ENCODE measurements at regions not wholly inside any gene's neighbourhood (a gene's known extent, or its start where the extent isn't known, plus 50 kb on each side); places are given as distances from the start of the nearest gene placed in this dataset.
"Not testable (repeated sequence)": the region's sequence is repeated elsewhere in the genome, so short reads cannot be mapped to it uniquely, and the experiment has no call there.

DNA sequence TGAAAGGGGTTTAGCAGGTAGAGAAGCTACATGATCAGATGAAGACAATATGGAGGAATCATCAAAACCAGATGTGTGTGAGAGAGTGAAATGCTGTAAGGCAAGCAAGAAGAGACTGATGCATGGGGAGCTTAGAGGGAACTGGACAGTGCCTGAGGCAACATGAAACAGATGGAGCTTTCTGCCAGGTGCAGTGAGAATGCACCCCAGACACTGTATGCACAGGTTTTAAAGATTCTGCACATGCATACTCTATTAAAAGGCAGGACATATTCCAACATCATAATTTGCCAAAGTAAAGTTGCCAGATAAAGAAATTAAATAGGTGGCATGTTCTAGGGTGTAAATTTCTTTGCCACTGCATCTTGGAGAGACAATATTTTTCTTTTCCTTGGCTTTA, 200.1 kb downstream of the AMY1C start:
- no peaks in the 10 kb centered on the region for H3K36me3 ChIP-seq (replicated peaks)
- no peaks in the 10 kb centered on the region for H3K27me3 ChIP-seq (ENCODE audit: low read depth)
- no peaks in the 10 kb centered on the region for H3K9me3 ChIP-seq
- in situ Hi-C loops (cut with MboI; ENCODE audit: low sequenced_read_pairs) = no loop called here
- no peak overlapping the region for H3K4me3 ChIP-seq
- H3K4me1 ChIP-seq = no peaks in the 10 kb centered on the region
- DNase-seq (ENCODE audit: low spot score in 2 of 2) = no peak

DNA sequence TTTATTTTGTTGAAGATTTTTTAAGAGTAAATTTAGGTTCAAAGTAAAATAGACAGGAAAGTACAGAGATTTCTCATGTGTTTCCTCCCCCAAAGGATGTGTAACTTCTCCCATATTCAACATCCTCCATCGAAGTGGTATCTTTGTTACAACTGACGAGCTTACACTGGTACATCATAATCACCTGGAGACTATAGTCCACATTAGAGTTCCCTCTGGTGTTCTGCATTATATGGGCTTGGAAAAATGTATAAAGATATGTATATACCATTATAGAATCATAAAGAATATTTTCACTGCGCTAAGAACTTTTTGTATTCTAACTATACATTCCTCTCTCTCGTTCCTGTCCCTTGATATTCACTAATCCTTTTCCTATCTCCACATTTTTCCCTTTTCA, 203.7 kb downstream of the AMY1C start:
- H3K36me3 ChIP-seq (replicated peaks) = no peaks in the 10 kb centered on the region
- H3K4me1 ChIP-seq = no peaks in the 10 kb centered on the region
- in situ Hi-C loops (cut with MboI; ENCODE audit: low sequenced_read_pairs) = no loop called here
- H3K27me3 ChIP-seq (ENCODE audit: low read depth) = no peaks in the 10 kb centered on the region
- DNase-seq (ENCODE audit: low spot score in 2 of 2) = no peak
- no peak overlapping the region for H3K4me3 ChIP-seq
- H3K9me3 ChIP-seq = no peaks in the 10 kb centered on the region

DNA sequence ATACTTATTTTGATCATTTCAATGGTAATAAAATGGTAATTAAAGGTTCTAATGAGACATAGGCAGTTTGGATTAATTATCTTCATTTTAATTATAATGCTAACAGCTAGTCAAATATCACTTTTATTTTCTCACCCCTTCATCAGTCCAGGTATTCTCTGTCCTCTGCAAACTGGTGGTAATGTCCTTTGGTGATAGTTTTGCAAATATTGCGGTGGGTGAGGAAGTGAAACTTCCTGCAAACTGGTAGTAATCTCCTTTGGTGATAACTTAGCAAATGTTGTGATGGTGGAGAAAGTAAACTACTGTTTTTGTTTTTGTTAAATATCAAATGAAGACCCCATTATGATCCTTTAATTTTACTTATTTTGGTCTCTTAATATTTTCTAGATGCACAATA, 209.0 kb downstream of the AMY1C start:
- Histone ChIP-seq H3K9me3 (no peaks in the 10 kb centered on the region), H3K27me3 (ENCODE audit: low read depth) (no peaks in the 10 kb centered on the region), H3K36me3 (replicated peaks) (no peaks in the 10 kb centered on the region), H3K4me1 (no peaks in the 10 kb centered on the region), H3K4me3 (no peak overlapping the region)
- DNase-seq (ENCODE audit: low spot score in 2 of 2) = no peak
- in situ Hi-C loops (cut with MboI; ENCODE audit: low sequenced_read_pairs) = no loop called here

DNA sequence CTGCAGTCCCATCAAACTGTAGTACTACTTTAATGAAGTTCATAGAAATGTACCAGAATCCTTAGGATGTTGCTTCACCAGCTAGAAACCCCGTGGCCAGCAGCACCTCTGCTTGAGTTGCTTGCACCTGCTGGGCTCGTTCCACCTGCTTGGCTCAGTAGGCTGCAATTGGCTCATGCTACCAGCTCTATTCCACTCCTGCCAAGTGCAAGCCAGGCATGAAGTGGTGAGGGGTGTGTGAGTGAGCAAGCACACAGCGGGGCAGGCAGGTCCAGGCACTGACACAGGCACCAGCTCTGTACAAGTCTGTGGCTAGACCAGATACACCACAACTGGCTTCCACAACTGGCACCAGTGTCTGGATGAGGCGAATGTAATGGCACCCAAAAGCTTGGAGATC, 209.9 kb downstream of the AMY1C start:
- DNase-seq (ENCODE audit: low spot score in 2 of 2) = no peak
- in situ Hi-C loops (cut with MboI; ENCODE audit: low sequenced_read_pairs) = no loop called here
- Histone ChIP-seq H3K27me3 (ENCODE audit: low read depth) (no peaks in the 10 kb centered on the region), H3K36me3 (replicated peaks) (no peaks in the 10 kb centered on the region), H3K9me3 (no peaks in the 10 kb centered on the region), H3K4me3 (no peak overlapping the region), H3K4me1 (no peaks in the 10 kb centered on the region)

DNA sequence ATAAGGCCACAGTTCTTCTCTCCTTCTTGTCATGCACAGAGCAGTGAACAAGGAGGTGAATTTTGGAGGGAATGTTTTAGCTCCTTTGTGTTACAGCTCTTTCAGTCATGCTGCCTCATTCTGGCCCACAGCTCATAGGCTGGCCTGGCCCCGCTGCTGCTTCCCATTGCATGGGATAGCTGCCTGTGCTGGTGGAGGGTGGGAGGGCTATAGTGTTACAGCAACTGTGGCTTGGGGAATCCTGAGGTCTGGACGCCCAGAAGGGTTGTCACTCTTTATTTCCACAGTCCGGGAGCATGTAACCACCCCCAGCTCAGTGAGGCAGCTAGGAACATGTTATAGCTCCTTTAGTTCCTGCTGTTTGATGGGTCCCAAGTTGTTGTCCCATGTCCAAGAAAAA, 210.3 kb downstream of the AMY1C start:
- in situ Hi-C loops (cut with MboI; ENCODE audit: low sequenced_read_pairs) = no loop called here
- DNase-seq (ENCODE audit: low spot score in 2 of 2) = no peak
- Histone ChIP-seq H3K4me1 (no peaks in the 10 kb centered on the region), H3K9me3 (no peaks in the 10 kb centered on the region), H3K36me3 (replicated peaks) (no peaks in the 10 kb centered on the region), H3K4me3 (no peak overlapping the region), H3K27me3 (ENCODE audit: low read depth) (no peaks in the 10 kb centered on the region)

DNA sequence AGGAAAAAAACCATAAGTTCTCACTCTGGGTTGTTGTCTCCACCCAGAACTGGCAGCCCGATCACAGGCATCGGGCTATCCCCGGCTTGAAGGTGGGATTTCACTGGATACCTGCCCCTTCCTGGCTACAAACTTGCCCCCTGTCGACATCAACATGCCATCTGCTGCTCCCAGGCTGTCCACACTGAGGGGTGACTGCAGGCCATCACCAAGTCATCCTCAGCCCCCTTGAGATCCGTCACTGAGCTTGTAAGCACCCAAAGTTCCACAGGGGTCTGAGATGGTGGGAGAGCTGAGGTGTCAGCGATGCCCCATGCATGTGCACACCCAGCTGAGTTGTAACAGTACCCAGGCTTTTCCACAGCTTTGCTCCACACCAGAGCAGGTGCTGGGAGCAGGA, 211.0 kb downstream of the AMY1C start:
- in situ Hi-C loops (cut with MboI; ENCODE audit: low sequenced_read_pairs) = no loop called here
- no peak for DNase-seq (ENCODE audit: low spot score in 2 of 2)
- H3K4me3 ChIP-seq = no peak overlapping the region
- H3K36me3 ChIP-seq (replicated peaks) = no peaks in the 10 kb centered on the region
- no peaks in the 10 kb centered on the region for H3K9me3 ChIP-seq
- no peaks in the 10 kb centered on the region for H3K27me3 ChIP-seq (ENCODE audit: low read depth)
- no peaks in the 10 kb centered on the region for H3K4me1 ChIP-seq

DNA sequence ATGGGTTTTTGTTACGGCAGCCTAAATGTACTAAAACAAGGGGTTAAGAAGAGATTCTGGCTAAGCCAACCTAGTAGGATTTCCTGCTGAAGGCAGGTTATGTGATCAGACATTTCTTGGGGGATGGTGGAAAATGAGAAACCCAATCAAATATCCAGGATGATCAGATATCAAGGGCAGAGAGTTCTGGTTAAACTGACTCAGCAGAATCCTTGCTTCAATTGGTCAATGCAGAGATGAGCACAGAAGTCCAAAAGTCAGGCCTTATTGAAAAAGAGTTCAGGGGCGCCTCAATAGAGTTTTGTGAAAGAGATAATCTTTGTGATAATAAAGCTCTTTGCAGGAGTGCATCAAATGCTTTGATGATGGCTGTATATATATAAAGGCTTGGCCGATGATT, 237.1 kb downstream of the AMY1C start:
- no peaks in the 10 kb centered on the region for H3K4me1 ChIP-seq
- DNase-seq (ENCODE audit: low spot score in 2 of 2) = no peak
- no peaks in the 10 kb centered on the region for H3K27me3 ChIP-seq (ENCODE audit: low read depth)
- H3K4me3 ChIP-seq = no peak overlapping the region
- no peaks in the 10 kb centered on the region for H3K9me3 ChIP-seq
- in situ Hi-C loops (cut with MboI; ENCODE audit: low sequenced_read_pairs) = no loop called here
- H3K36me3 ChIP-seq (replicated peaks) = no peaks in the 10 kb centered on the region

DNA sequence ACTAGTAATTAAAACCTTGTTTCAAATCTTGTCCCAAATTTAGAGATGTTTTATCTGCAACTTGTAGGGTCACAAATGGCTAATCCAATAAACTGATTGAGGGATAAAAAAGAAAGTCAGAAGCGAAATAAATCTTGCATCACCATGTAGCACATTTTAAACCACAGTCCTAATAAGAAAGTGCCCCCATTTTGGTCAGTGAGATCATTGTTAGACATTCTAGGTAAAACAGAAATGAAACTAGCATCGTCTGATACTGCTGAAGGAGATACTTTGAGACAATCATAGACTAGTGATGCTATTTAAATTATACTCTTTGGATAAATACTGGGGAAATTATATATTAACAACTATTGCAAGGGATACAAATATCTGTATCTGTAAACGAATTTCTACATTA, 247.9 kb downstream of the AMY1C start:
- Histone ChIP-seq H3K27me3 (ENCODE audit: low read depth) (no peaks in the 10 kb centered on the region), H3K36me3 (replicated peaks) (no peaks in the 10 kb centered on the region), H3K4me3 (no peak overlapping the region), H3K4me1 (no peaks in the 10 kb centered on the region), H3K9me3 (no peaks in the 10 kb centered on the region)
- no peak for DNase-seq (ENCODE audit: low spot score in 2 of 2)
- in situ Hi-C loops (cut with MboI; ENCODE audit: low sequenced_read_pairs) = no loop called here

DNA sequence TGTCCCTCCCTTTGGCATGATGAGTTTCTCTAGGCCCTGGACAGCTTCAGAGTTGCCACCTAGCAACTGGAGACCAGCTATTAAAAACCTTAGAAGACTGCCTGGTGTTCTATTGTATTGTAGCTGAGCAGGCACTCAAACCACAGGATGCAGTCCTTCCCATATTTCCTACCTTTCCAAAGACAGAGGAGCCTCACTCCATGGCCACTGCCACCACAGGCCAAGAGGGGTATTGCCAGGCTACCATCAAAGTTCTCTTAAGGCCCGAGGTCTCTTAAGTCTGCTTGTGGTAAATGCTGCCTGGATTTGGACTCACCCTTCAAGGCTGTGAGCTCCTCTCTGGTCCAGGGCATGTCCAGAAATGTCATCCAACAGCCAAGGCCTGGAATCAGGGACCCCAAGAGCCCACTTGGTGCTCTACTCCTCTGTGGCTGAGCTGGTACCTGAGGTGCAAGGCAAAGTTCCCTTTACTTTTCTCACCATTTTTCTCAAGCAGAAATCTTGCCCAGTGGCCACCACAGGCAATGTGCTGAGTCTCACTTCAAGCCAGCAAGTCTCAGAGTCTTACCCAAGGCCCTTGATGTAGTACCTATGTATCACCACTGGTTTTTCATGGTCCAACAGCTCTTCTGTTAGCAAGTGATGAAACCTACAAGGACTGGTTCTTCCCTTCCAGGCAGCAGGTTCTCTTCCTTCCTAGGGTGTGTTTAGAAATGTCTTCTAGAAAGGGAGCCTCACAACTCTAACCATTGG, 269.4 kb downstream of the AMY1C start:
- H3K27me3 ChIP-seq (ENCODE audit: low read depth) = no peaks in the 10 kb centered on the region
- in situ Hi-C loops (cut with MboI; ENCODE audit: low sequenced_read_pairs) = no loop called here
- H3K4me1 ChIP-seq = no peaks in the 10 kb centered on the region
- H3K36me3 ChIP-seq (replicated peaks) = no peaks in the 10 kb centered on the region
- DNase-seq (ENCODE audit: low spot score in 2 of 2) = no peak
- H3K4me3 ChIP-seq = no peak overlapping the region
- H3K9me3 ChIP-seq = no peaks in the 10 kb centered on the region

DNA sequence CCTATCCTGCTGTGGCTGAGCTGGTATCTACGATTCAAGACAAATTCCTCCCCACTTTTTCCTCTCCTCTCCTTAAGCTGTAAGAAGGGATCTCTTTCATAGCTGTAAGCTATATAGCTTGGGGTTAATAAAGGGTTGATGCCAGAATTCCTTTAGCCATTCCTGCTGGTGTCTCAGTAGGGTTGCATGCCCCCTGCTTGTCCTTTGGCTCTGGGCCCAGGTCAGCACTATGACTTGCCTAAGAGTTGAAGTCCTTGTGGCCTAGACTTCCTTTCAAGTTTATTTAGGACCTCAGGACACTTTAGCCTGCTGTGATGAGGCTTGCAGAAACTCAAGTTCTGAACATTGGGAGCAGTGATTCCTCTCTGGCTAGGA, 270.0 kb downstream of the AMY1C start:
- no peaks in the 10 kb centered on the region for H3K36me3 ChIP-seq (replicated peaks)
- no peaks in the 10 kb centered on the region for H3K9me3 ChIP-seq
- no peaks in the 10 kb centered on the region for H3K4me1 ChIP-seq
- no peak for DNase-seq (ENCODE audit: low spot score in 2 of 2)
- H3K4me3 ChIP-seq = no peak overlapping the region
- no peaks in the 10 kb centered on the region for H3K27me3 ChIP-seq (ENCODE audit: low read depth)
- in situ Hi-C loops (cut with MboI; ENCODE audit: low sequenced_read_pairs) = no loop called here

DNA sequence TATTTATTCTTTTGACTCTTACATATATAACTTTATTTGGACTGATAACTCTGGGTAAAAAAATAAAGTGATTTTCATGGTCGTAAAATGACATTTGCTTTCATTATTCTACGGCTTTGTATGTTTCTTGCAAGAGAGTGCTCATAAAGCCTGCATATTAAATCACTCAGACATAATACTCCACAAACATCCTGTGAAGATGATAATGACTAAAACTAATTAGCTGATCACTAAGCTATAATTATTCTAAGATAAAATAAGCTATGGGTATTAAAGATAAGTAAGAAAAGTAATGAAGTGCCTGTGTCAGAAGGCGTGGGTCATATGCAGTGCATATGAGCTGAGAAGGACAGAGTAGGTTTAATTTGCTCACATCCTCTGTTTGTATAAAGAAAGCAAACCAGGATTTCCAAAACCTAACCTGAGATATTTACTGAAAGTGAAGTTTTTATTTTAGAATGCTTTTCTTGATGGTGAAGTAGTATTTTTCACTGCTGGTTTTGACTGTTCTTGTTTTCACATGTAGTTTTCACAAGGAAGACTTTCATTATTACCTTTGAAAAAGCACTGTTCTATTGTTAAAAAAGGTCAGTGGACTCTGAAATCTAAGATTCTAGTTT, 278.8 kb downstream of the AMY1C start:
- Histone ChIP-seq H3K36me3 (replicated peaks) (no peaks in the 10 kb centered on the region), H3K4me3 (no peak overlapping the region), H3K4me1 (no peaks in the 10 kb centered on the region), H3K9me3 (no peaks in the 10 kb centered on the region), H3K27me3 (ENCODE audit: low read depth) (no peaks in the 10 kb centered on the region)
- no peak for DNase-seq (ENCODE audit: low spot score in 2 of 2)
- in situ Hi-C loops (cut with MboI; ENCODE audit: low sequenced_read_pairs) = no loop called here

DNA sequence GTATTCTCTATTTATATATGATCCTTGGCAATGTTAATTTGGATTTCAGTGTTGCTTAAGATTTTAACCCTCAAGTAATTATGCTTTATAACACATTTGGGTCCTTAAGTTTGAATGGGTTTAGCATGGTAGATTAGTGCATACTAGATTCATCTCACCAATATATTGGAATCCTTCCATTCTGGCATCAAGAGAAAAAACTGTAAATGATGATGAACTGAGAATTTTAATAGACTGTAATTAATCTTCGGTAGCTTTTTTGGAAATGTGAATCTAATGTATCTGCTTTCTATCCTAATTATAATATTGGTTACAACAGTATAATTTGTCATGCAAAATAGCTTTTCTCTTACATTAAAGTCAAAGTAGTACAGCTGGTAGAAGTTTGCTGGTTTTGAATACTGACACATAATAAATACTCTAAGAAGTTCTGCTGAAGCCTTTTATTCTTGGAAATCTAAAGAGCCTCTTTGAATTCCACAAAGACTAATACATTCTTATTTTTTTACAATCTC, 279.8 kb downstream of the AMY1C start:
- in situ Hi-C loops (cut with MboI; ENCODE audit: low sequenced_read_pairs) = no loop called here
- DNase-seq (ENCODE audit: low spot score in 2 of 2) = no peak
- no peaks in the 10 kb centered on the region for H3K36me3 ChIP-seq (replicated peaks)
- H3K27me3 ChIP-seq (ENCODE audit: low read depth) = no peaks in the 10 kb centered on the region
- H3K4me3 ChIP-seq = no peak overlapping the region
- no peaks in the 10 kb centered on the region for H3K4me1 ChIP-seq
- no peaks in the 10 kb centered on the region for H3K9me3 ChIP-seq

DNA sequence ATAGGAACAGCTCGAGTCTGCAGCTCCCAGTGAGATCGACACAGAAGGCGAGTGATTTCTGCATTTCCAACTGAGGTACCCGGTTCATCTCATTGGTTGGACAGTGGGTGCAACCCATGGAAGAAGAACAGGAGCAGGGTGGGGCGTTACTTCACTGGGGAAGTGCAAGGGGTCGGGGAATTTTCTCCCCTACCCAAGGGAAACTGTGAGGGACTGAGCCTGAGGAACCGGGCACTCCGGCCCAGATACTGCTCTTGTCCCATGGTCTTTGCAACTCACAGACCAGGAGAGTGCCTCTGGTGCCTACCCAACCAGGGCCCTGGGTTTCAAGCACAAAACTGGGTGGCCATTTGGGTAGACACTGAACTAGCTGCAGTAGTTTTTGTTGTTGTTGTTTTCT, 307.1 kb downstream of the AMY1C start:
- Histone ChIP-seq H3K4me1 (no peaks in the 10 kb centered on the region), H3K9me3 (no peaks in the 10 kb centered on the region), H3K27me3 (ENCODE audit: low read depth) (no peaks in the 10 kb centered on the region), H3K4me3 (no peak overlapping the region), H3K36me3 (replicated peaks) (no peaks in the 10 kb centered on the region)
- DNase-seq (ENCODE audit: low spot score in 2 of 2) = no peak
- in situ Hi-C loops (cut with MboI; ENCODE audit: low sequenced_read_pairs) = no loop called here

DNA sequence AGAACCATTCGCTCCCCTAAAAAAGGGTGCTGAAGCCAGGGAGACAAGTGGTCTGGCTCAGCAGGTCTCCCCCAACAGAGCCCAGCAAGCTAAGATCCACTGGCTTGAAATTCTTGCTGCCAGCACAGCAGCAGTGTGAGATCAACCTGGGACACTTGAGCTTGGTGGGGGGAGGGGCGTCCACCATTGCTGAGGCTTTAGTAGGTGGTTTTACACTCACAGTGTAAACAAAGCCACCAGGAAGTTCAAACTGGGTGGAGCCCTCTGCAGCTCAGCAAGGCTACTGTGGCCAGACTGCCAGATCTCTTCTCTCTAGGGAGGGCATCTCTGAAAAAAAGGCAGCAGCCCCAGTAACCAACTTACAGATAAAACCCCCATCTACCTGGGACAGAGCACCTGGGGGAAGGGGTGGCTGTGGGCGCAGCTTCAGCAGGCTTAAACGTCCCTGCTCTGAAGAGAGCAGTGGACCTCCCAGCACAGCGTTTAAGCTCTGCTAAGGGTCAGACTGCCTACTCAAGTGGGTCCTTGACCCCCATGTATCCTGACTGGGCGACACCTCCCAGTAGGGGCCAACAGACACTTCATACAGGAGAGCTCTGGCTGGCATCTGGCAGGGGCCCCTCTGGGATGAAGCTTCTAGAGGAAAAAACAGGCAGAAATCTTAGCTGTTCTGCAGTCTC, 307.7 kb downstream of the AMY1C start:
- in situ Hi-C loops (cut with MboI; ENCODE audit: low sequenced_read_pairs); DNase-seq (ENCODE audit: low spot score in 2 of 2); H3K36me3 ChIP-seq (replicated peaks); H3K4me3 ChIP-seq; H3K9me3 ChIP-seq; H3K27me3 ChIP-seq (ENCODE audit: low read depth); H3K4me1 ChIP-seq: not testable (repeated sequence)

All from HAP-1 (cell line).